ENCODE measurements at regions not wholly inside any gene's neighbourhood (a gene's known extent, or its start where the extent isn't known, plus 50 kb on each side); places are given as distances from the start of the nearest gene placed in this dataset.

DNA sequence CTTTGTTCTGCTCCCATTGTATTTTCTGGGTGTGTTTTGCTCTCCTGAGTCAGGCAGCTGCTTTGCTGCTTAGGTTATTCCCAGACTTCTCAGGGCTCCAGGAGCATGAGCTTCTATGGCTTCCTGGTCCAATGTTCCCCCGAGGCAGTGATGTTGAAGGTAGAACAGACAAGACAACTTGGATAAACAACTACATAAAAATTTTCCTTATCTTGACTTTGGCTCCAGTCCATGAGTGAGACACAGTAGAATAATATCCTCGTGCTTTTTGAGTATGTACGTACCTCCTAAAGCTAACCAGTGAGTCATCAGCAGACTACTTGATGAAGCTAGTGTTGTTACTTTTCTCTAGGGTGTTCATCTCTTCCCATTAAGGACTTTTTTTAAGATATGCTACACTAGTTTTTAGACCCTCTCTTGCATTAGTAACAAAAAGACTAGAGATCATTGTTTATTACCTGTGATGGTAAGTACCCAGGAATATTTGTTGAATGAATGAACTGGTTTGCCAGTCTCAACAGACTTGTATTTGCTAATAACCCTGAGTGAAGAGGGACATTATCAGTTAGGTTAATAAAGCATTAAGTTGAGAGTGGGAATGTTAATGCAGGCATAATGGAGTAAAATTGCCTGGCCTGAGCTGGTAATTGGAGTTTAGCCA is 131.9 kb downstream of the FHIP1A start:
- TF ChIP-seq BHLHE40 (IDR thresholded peaks at IDR 0.05; ENCODE audit: low read depth, low read length) (peak; percentile 51; the same call in 1 of the 2 replicates), POLR2A (IDR thresholded peaks at IDR 0.05; ENCODE audit: low read depth, low read length) (no peak), FOS (IDR thresholded peaks at IDR 0.05; ENCODE audit: low read depth, low read length) (peak; percentile 64; the same call in 1 of the 2 replicates), SMC3 (IDR thresholded peaks at IDR 0.05; ENCODE audit: low read depth, low read length) (no peak), MAZ (IDR thresholded peaks at IDR 0.05; ENCODE audit: borderline replicate concordance, low read depth, low read length) (no peak), RFX5 (IDR thresholded peaks at IDR 0.05; ENCODE audit: low read depth, low read length) (no peak), CHD1 (IDR thresholded peaks at IDR 0.05; ENCODE audit: low read depth, low read length) (no peak), RAD21 (IDR thresholded peaks at IDR 0.05; ENCODE audit: low read length) (no peak), MAFK (IDR thresholded peaks at IDR 0.05; ENCODE audit: low read depth, low read length) (no peak), CEBPB (IDR thresholded peaks at IDR 0.05; ENCODE audit: low read depth, low read length) (no peak)
- TF ChIP-seq, protein P1, sequence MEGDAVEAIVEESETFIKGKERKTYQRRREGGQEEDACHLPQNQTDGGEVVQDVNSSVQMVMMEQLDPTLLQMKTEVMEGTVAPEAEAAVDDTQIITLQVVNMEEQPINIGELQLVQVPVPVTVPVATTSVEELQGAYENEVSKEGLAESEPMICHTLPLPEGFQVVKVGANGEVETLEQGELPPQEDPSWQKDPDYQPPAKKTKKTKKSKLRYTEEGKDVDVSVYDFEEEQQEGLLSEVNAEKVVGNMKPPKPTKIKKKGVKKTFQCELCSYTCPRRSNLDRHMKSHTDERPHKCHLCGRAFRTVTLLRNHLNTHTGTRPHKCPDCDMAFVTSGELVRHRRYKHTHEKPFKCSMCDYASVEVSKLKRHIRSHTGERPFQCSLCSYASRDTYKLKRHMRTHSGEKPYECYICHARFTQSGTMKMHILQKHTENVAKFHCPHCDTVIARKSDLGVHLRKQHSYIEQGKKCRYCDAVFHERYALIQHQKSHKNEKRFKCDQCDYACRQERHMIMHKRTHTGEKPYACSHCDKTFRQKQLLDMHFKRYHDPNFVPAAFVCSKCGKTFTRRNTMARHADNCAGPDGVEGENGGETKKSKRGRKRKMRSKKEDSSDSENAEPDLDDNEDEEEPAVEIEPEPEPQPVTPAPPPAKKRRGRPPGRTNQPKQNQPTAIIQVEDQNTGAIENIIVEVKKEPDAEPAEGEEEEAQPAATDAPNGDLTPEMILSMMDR (conservative IDR thresholded peaks at IDR 0.05; ENCODE audit: low read depth, low read length), result no peak
- TF ChIP-seq, protein P2, sequence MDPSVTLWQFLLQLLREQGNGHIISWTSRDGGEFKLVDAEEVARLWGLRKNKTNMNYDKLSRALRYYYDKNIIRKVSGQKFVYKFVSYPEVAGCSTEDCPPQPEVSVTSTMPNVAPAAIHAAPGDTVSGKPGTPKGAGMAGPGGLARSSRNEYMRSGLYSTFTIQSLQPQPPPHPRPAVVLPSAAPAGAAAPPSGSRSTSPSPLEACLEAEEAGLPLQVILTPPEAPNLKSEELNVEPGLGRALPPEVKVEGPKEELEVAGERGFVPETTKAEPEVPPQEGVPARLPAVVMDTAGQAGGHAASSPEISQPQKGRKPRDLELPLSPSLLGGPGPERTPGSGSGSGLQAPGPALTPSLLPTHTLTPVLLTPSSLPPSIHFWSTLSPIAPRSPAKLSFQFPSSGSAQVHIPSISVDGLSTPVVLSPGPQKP (IDR thresholded peaks at IDR 0.05; ENCODE audit: borderline replicate concordance, low read depth, low read length), result no peak
- TF ChIP-seq, protein P3, sequence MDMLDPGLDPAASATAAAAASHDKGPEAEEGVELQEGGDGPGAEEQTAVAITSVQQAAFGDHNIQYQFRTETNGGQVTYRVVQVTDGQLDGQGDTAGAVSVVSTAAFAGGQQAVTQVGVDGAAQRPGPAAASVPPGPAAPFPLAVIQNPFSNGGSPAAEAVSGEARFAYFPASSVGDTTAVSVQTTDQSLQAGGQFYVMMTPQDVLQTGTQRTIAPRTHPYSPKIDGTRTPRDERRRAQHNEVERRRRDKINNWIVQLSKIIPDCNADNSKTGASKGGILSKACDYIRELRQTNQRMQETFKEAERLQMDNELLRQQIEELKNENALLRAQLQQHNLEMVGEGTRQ (IDR thresholded peaks at IDR 0.05; ENCODE audit: low read depth, low read length), result no peak

All from IMR-90 (cell line).